ENCODE measurements at regions not wholly inside any gene's neighbourhood (a gene's known extent, or its start where the extent isn't known, plus 50 kb on each side); places are given as distances from the start of the nearest gene placed in this dataset.

DNA sequence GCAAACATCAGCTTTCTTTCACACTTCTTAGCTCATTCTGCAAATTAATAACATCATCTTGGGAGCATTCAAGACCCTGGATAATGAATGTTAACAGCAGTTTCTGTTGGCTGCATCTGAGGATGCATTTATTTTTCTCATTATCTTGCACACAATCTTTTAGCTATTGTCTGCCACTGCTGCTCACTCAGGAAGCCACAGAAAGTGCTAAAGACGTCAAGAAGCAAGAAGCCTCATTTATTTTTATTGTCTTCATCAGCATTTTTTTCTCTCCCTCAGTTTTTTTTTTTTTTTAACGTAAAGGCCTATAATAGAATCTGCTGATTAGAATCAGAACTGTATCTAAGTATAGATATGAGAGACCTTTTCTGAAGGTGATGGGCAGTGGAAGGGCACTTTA, 1339.4 kb downstream of the FAM181B start:
- ChIA-PET POLR2A (no interaction called here), CTCF (no interaction called here)
- Histone ChIP-seq H3K4me3 (ENCODE audit: low read depth in 2 of 2, low read length in 2 of 2) (no peak overlapping the region), H3K36me3 (ENCODE audit: control insufficient read depth, insufficient read depth, low read length) (no peaks in the 10 kb centered on the region), H3K27ac (ENCODE audit: low read length) (no peak overlapping the region), H3K4me1 (ENCODE audit: control insufficient read depth, insufficient read depth, low read length) (no peaks in the 10 kb centered on the region), H3K27me3 (ENCODE audit: control insufficient read depth, insufficient read depth, low read length) (no peaks in the 10 kb centered on the region), H3K9me3 (ENCODE audit: control insufficient read depth, insufficient read depth, low read depth, low read length) (no peaks in the 10 kb centered on the region)
- intact Hi-C loops (cut with micrococcal nuclease; ENCODE audit: unreplicated experiment) (no loop called here), in situ Hi-C loops (cut with HindIII; ENCODE audit: low pct_unique_long_range_greater_than_20kb, low sequenced_read_pairs) (no loop called here)
- BruUV-seq (replicated peaks), result no TSS peak
- ATAC-seq, result no peak
- DNase-seq (ENCODE audit: low read depth, low spot score), result no peak
- TF ChIP-seq POLR2AphosphoS5 (IDR thresholded peaks at IDR 0.05; ENCODE audit: low read depth, low read length), result no peak
- no peak for TF ChIP-seq SIN3A (IDR thresholded peaks at IDR 0.05; ENCODE audit: borderline replicate concordance, insufficient read depth, low read depth, low read length)
- no peak for TF ChIP-seq TCF7L2 (IDR thresholded peaks at IDR 0.05; ENCODE audit: low read depth, low read length)
- TF ChIP-seq, protein P1, sequence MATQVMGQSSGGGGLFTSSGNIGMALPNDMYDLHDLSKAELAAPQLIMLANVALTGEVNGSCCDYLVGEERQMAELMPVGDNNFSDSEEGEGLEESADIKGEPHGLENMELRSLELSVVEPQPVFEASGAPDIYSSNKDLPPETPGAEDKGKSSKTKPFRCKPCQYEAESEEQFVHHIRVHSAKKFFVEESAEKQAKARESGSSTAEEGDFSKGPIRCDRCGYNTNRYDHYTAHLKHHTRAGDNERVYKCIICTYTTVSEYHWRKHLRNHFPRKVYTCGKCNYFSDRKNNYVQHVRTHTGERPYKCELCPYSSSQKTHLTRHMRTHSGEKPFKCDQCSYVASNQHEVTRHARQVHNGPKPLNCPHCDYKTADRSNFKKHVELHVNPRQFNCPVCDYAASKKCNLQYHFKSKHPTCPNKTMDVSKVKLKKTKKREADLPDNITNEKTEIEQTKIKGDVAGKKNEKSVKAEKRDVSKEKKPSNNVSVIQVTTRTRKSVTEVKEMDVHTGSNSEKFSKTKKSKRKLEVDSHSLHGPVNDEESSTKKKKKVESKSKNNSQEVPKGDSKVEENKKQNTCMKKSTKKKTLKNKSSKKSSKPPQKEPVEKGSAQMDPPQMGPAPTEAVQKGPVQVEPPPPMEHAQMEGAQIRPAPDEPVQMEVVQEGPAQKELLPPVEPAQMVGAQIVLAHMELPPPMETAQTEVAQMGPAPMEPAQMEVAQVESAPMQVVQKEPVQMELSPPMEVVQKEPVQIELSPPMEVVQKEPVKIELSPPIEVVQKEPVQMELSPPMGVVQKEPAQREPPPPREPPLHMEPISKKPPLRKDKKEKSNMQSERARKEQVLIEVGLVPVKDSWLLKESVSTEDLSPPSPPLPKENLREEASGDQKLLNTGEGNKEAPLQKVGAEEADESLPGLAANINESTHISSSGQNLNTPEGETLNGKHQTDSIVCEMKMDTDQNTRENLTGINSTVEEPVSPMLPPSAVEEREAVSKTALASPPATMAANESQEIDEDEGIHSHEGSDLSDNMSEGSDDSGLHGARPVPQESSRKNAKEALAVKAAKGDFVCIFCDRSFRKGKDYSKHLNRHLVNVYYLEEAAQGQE (IDR thresholded peaks at IDR 0.05; ENCODE audit: insufficient read depth in 1 of 2, low read depth in 2 of 2, low read length in 1 of 2), result no peak
- TF ChIP-seq, protein P2, sequence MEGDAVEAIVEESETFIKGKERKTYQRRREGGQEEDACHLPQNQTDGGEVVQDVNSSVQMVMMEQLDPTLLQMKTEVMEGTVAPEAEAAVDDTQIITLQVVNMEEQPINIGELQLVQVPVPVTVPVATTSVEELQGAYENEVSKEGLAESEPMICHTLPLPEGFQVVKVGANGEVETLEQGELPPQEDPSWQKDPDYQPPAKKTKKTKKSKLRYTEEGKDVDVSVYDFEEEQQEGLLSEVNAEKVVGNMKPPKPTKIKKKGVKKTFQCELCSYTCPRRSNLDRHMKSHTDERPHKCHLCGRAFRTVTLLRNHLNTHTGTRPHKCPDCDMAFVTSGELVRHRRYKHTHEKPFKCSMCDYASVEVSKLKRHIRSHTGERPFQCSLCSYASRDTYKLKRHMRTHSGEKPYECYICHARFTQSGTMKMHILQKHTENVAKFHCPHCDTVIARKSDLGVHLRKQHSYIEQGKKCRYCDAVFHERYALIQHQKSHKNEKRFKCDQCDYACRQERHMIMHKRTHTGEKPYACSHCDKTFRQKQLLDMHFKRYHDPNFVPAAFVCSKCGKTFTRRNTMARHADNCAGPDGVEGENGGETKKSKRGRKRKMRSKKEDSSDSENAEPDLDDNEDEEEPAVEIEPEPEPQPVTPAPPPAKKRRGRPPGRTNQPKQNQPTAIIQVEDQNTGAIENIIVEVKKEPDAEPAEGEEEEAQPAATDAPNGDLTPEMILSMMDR (IDR thresholded peaks at IDR 0.05), result no peak

DNA sequence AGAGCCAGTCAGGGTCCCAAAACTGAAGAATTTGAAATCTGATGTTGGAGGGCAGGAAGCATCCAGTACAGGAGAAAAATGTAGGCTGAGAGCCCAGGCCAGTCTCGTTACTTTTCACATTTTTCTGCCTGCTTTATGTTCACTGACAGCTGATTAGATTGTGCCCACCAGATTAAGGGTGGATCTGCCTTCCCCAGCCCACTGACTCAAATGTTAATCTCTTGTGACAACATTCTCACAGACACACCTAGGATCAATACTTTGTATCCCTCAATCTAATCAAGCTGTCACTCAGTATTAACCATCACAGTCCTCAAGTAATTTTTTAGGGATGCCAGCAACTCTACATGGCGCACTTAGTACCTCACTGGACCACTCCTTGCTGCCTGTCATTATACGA, 1345.3 kb downstream of the FAM181B start:
- POLR2A ChIA-PET, result no interaction called here
- Histone ChIP-seq H3K4me1 (ENCODE audit: control insufficient read depth, insufficient read depth, low read length) (no peaks in the 10 kb centered on the region), H3K9me3 (ENCODE audit: control insufficient read depth, insufficient read depth, low read depth, low read length) (no peaks in the 10 kb centered on the region), H3K4me3 (ENCODE audit: low read depth in 2 of 2, low read length in 2 of 2) (no peak overlapping the region), H3K27me3 (ENCODE audit: control insufficient read depth, insufficient read depth, low read length) (no peaks in the 10 kb centered on the region), H3K36me3 (ENCODE audit: control insufficient read depth, insufficient read depth, low read length) (no peaks in the 10 kb centered on the region), H3K27ac (ENCODE audit: low read length) (no peak overlapping the region)
- DNase-seq (ENCODE audit: low read depth, low spot score) (no peak), ATAC-seq (no peak)
- TF ChIP-seq, protein P1 (IDR thresholded peaks at IDR 0.05; ENCODE audit: insufficient read depth in 1 of 2, low read depth in 2 of 2, low read length in 1 of 2), result no peak
- TF ChIP-seq, protein P2 (IDR thresholded peaks at IDR 0.05), result no peak
- TF ChIP-seq TCF7L2 (IDR thresholded peaks at IDR 0.05; ENCODE audit: low read depth, low read length) (no peak), SIN3A (IDR thresholded peaks at IDR 0.05; ENCODE audit: borderline replicate concordance, insufficient read depth, low read depth, low read length) (no peak), POLR2AphosphoS5 (IDR thresholded peaks at IDR 0.05; ENCODE audit: low read depth, low read length) (no peak)
- no TSS peak for BruUV-seq (replicated peaks)
- intact Hi-C loops (cut with micrococcal nuclease; ENCODE audit: unreplicated experiment) (no loop called here), in situ Hi-C loops (cut with HindIII; ENCODE audit: low pct_unique_long_range_greater_than_20kb, low sequenced_read_pairs) (no loop called here)
- CTCF ChIA-PET, result no interaction called here

Measured in Panc1 (cell line).